SK-N-SH (cell line): ENCODE measurements at regions not wholly inside any gene's neighbourhood (a gene's known extent, or its start where the extent isn't known, plus 50 kb on each side); places are given as distances from the start of the nearest gene placed in this dataset.
A peak's percentile ranks its signal among the peaks of the same experiment; 100 is the strongest.

ENCODE experiments used
- CTCF ChIA-PET: fragments of 300-600, 350-600 bp; formaldehyde crosslinking; extraction: SDS; loops from one replicate; lab custom pipeline; 2021; lab: Yijun Ruan, JAX
- POLR2A ChIA-PET: fragments of 350-600 bp; sonication (Branson Sonifier 250); formaldehyde crosslinking; extraction: SDS; loops from one replicate; lab custom pipeline; 2020; ENCODE audit warnings: antibody characterized with exemption, inconsistent platforms; lab: Yijun Ruan, JAX
- DNase-seq: peaks from one replicate; pipeline ENCODE4 v3.0.0; 2012
- H2AFZ ChIP-seq: fragments of 200-600 bp; sonication (generic); 2 replicates; pipeline ENCODE4 v1.8.1; 2016; ENCODE audit warnings: antibody characterized with exemption, mild to moderate bottlenecking, low read depth
- H3F3A ChIP-seq: fragments of 200-600 bp; sonication (generic); replicated peaks from 2 replicates; pipeline ENCODE3; 2016; ENCODE audit warnings: antibody characterized with exemption, mild to moderate bottlenecking; ENCODE audit not compliant: insufficient read depth
- H3K27ac ChIP-seq, 2 experiments: fragments of 200-500 bp in 1 of 2; fragments of 200-600 bp in 1 of 2; sonication (Bioruptor generic) in 1 of 2; sonication (generic), shearing (Covaris generic) in 1 of 2; 2 replicates each; pipeline versions ENCODE4 v1.5.1 to v1.6.1; 2014 to 2016; ENCODE audit warnings: low read depth in 2 of 2, inconsistent platforms in 1 of 2, low read length in 1 of 2, mild to moderate bottlenecking in 1 of 2, mixed read lengths in 1 of 2
- H3K27me3 ChIP-seq: fragments of 200-600 bp; sonication (generic), shearing (Covaris generic); 2 replicates; pipeline ENCODE4 v1.6.1; 2016; ENCODE audit warnings: mixed run types; ENCODE audit not compliant: insufficient read depth
- H3K36me3 ChIP-seq, 2 experiments: fragments of 200-500 bp in 1 of 2; fragments of 200-600 bp in 1 of 2; sonication (Bioruptor generic) in 1 of 2; sonication (generic) in 1 of 2; replicated peaks in 1 of 2; 2 replicates each; pipeline versions ENCODE3 to v1.5.1; 2014 to 2016; ENCODE audit warnings: low read length in 1 of 2, mild to moderate bottlenecking in 1 of 2; ENCODE audit not compliant: insufficient read depth in 2 of 2, control insufficient read depth in 1 of 2
- H3K4me1 ChIP-seq, 2 experiments: fragments of 200-500 bp in 1 of 2; fragments of 200-600 bp in 1 of 2; sonication (Bioruptor generic) in 1 of 2; sonication (generic), shearing (Covaris generic) in 1 of 2; 2 replicates each; pipeline versions ENCODE4 v1.5.1 to v1.6.1; 2014 to 2016; ENCODE audit warnings: low read depth in 1 of 2, low read length in 1 of 2, mixed run types in 1 of 2; ENCODE audit not compliant: insufficient read depth in 2 of 2, control insufficient read depth in 1 of 2
- H3K4me2 ChIP-seq: fragments of 200-600 bp; sonication (generic), shearing (Covaris generic); 2 replicates; pipeline ENCODE4 v1.6.1; 2017; ENCODE audit warnings: mixed run types
- H3K4me3 ChIP-seq, 2 experiments: fragments of 200-500 bp in 1 of 2; fragments of 200-600 bp in 1 of 2; sonication (Bioruptor generic) in 1 of 2; sonication (generic), shearing (Covaris generic) in 1 of 2; 2 replicates each; pipeline versions ENCODE4 v1.5.1 to v1.8.1; 2014 to 2016; ENCODE audit warnings: low read depth in 2 of 2, inconsistent platforms in 1 of 2, low read length in 1 of 2, mild to moderate bottlenecking in 1 of 2, mixed read lengths in 1 of 2, moderate library complexity in 1 of 2
- H3K79me2 ChIP-seq: fragments of 200-600 bp; sonication (generic); 2 replicates; pipeline ENCODE4 v1.8.1; 2017; ENCODE audit warnings: mild to moderate bottlenecking; ENCODE audit not compliant: insufficient read depth
- H3K9ac ChIP-seq: fragments of 200-600 bp; sonication (generic); 2 replicates; pipeline ENCODE4 v1.6.1; 2017; ENCODE audit warnings: mixed run types
- H3K9me2 ChIP-seq: fragments of 200-600 bp; sonication (generic); 2 replicates; pipeline ENCODE4 v1.6.1; 2017; ENCODE audit warnings: mixed run types
- H3K9me3 ChIP-seq: fragments of 200-600 bp; sonication (generic); 2 replicates; pipeline ENCODE4 v1.6.1; 2017; ENCODE audit warnings: mixed run types, mild to moderate bottlenecking, moderate library complexity
- H4K20me1 ChIP-seq: fragments of 200-600 bp; sonication (generic); 2 replicates; pipeline ENCODE4 v1.6.1; 2017; ENCODE audit warnings: mild to moderate bottlenecking, mixed run types; ENCODE audit not compliant: insufficient read depth
- CHD2 ChIP-seq: fragments of 150-350 bp; IDR thresholded peaks from 2 replicates; pipeline ENCODE4 v1.6.1; 2018; ENCODE audit warnings: low read length; ENCODE audit not compliant: partially characterized antibody
- ELF1 ChIP-seq: IDR thresholded peaks from 2 replicates; pipeline ENCODE4 v1.4.0; 2012
- EP300 ChIP-seq, 2 experiments: IDR thresholded peaks; 2 replicates each; pipeline versions ENCODE4 v1.4.0 to v1.6.1; 2012; ENCODE audit warnings: borderline replicate concordance in 1 of 2, low read depth in 1 of 2, low read length in 1 of 2
- EZH2phosphoT487 ChIP-seq: fragments of 200-600 bp; sonication (generic); IDR thresholded peaks from 2 replicates; pipeline ENCODE4 v1.6.1; 2017; ENCODE audit warnings: low read depth, mixed run types, mild to moderate bottlenecking, antibody characterized with exemption, moderate library complexity, borderline replicate concordance
- FOSL2 ChIP-seq: IDR thresholded peaks from 2 replicates; pipeline ENCODE4 v1.4.0; 2012; ENCODE audit warnings: low read depth, mild to moderate bottlenecking, moderate library complexity, borderline replicate concordance
- FOXJ3 ChIP-seq: sonication (generic); formaldehyde crosslinking; IDR thresholded peaks from 2 replicates; pipeline ENCODE4 v1.5.1; 2020; ENCODE audit warnings: mild to moderate bottlenecking, missing genetic modification reagents
- FOXM1 ChIP-seq: IDR thresholded peaks from 2 replicates; pipeline ENCODE4 v1.4.0; 2012; ENCODE audit warnings: low read depth, mild to moderate bottlenecking
- GABPA ChIP-seq: IDR thresholded peaks from 2 replicates; pipeline ENCODE4 v1.4.0; 2012; ENCODE audit warnings: low read depth, mild to moderate bottlenecking
- GATA2 ChIP-seq: sonication (generic); formaldehyde crosslinking; IDR thresholded peaks from 2 replicates; pipeline ENCODE4 v1.5.0; 2020; ENCODE audit warnings: mild to moderate bottlenecking, missing genetic modification reagents
- IRF3 ChIP-seq: fragments of 150-350 bp; IDR thresholded peaks from 2 replicates; pipeline ENCODE4 v1.6.1; 2016; ENCODE audit warnings: mild to moderate bottlenecking, low read depth, low read length
- JUND ChIP-seq: IDR thresholded peaks from 2 replicates; pipeline ENCODE4 v1.4.0; 2012
- MAX ChIP-seq: IDR thresholded peaks from 2 replicates; pipeline ENCODE4 v1.4.0; 2012; ENCODE audit warnings: low read depth
- MEF2A ChIP-seq: IDR thresholded peaks from 2 replicates; pipeline ENCODE4 v1.4.0; 2012; ENCODE audit warnings: low read depth, borderline replicate concordance
- MXI1 ChIP-seq: IDR thresholded peaks from 2 replicates; pipeline ENCODE4 v1.6.1; 2012; ENCODE audit warnings: mild to moderate bottlenecking, low read depth, low read length, improper control_type of control experiment
- NRF1 ChIP-seq: IDR thresholded peaks from 2 replicates; pipeline ENCODE4 v1.6.1; 2012; ENCODE audit warnings: low read depth, mild to moderate bottlenecking, low read length
- POLR2AphosphoS5 ChIP-seq: IDR thresholded peaks from 2 replicates; pipeline ENCODE4 v1.6.1; 2012; ENCODE audit warnings: low read depth, low read length
- RAD21 ChIP-seq: IDR thresholded peaks from 2 replicates; pipeline ENCODE4 v1.6.1; 2012; ENCODE audit warnings: mild to moderate bottlenecking, low read length
- RCOR1 ChIP-seq: fragments of 150-350 bp; IDR thresholded peaks from 2 replicates; pipeline ENCODE4 v1.6.1; 2017; ENCODE audit warnings: antibody characterized with exemption, low read length
- RXRA ChIP-seq: IDR thresholded peaks from 2 replicates; pipeline ENCODE4 v1.4.0; 2012; ENCODE audit warnings: low read depth, mild to moderate bottlenecking, borderline replicate concordance
- SIN3A ChIP-seq: IDR thresholded peaks from 2 replicates; pipeline ENCODE4 v1.6.1; 2012; ENCODE audit warnings: low read depth, mild to moderate bottlenecking, low read length, moderate library complexity, borderline replicate concordance
- SMC3 ChIP-seq: IDR thresholded peaks from 2 replicates; pipeline ENCODE4 v1.6.1; 2012; ENCODE audit warnings: low read depth, low read length, improper control_type of control experiment
- TAF1 ChIP-seq: IDR thresholded peaks from 2 replicates; pipeline ENCODE4 v1.6.1; 2012; ENCODE audit warnings: low read depth, mild to moderate bottlenecking, low read length, moderate library complexity, borderline replicate concordance
- TCF12 ChIP-seq: IDR thresholded peaks from 2 replicates; pipeline ENCODE4 v1.4.0; 2012
- TEAD4 ChIP-seq: IDR thresholded peaks from 2 replicates; pipeline ENCODE4 v1.4.0; 2012; ENCODE audit warnings: mild to moderate bottlenecking, borderline replicate concordance; ENCODE audit not compliant: insufficient read depth
- USF2 ChIP-seq: fragments of 150-350 bp; IDR thresholded peaks from 2 replicates; pipeline ENCODE4 v1.6.1; 2017; ENCODE audit warnings: antibody characterized with exemption, low read length, low read depth, borderline replicate concordance
- YY1 ChIP-seq: IDR thresholded peaks from 2 replicates; pipeline ENCODE4 v1.4.0; 2012; ENCODE audit warnings: low read depth, mild to moderate bottlenecking
- ZBTB33 ChIP-seq: IDR thresholded peaks from 2 replicates; pipeline ENCODE4 v1.4.0; 2012; ENCODE audit warnings: low read depth, borderline replicate concordance
- WGBS: methylation state at CpG from one replicate; pipeline ENCODE4 v1.1.6; 2017; ENCODE audit warnings: low lambda C conversion rate; 5-methylcytosine and 5-hydroxymethylcytosine counted together
- TF ChIP-seq, protein P1 (sequence below): IDR thresholded peaks from 2 replicates; pipeline ENCODE4; 2012
- TF ChIP-seq, protein P2 (sequence below): IDR thresholded peaks from 2 replicates; pipeline ENCODE4 v1.4.0; 2012; ENCODE audit warnings: low read depth, borderline replicate concordance

DNA sequence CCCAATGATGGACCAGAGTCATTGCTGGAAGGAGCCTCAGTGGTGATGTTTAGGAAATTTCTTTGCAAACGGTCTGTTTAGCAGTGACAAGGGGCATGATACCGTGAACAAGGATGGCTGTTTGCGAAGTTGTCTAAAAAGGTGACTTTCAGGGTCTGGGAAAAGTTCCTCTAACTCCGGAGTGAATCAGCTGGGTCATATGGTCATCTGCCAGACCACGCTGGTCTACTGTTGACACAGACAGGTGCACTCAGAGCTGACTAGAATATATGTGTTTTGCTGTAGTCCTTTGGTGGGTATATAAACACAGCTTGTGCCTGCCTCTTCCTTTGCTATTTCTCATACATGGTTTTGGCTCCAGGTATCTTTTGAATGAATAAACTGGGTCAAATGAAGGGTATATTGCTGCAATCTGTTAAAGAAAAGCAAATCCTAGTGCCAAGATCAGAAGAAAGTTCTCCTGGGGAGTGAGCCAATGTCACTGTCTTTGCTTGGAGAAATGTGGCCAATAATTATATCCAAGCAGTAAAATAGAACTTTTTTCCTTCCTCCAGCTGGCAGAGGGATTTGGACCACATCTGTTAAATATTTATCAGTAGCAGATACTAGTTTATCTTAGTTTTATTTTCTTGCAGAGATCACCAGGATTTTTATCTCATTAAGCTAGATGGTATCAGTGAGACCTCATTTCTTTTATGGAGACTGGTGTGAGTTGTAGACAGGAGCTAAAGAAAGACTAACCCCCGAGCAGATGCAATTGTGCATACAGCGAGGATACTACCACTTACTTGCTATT, 286.0 kb downstream of the TRIB2 start:
- Histone ChIP-seq H3K4me3 (no peak overlapping the region), H4K20me1 (no peaks in the 10 kb centered on the region), H3K27ac (no peak overlapping the region; a peak in 2 of 4 replicates), H3K79me2 (no peaks in the 10 kb centered on the region), H3K27me3 (no peaks in the 10 kb centered on the region), H3K9ac (no peak overlapping the region), H3F3A (peaks cover 12% of the 10 kb centered on the region), H2AFZ (no peak overlapping the region), H3K4me2 (no peak overlapping the region), H3K9me2 (no peaks in the 10 kb centered on the region), H3K4me1 (peaks cover 25 to 42% of the 10 kb centered on the region in 2 experiments), H3K9me3 (no peaks in the 10 kb centered on the region), H3K36me3 (no peaks in the 10 kb centered on the region)
- POLR2A ChIA-PET = interaction anchor here (0.9 to 1.2 kb wide), 2 partner anchors 282 to 286 kb away, joined by 3 read pairs; partner anchors contain the start of gene TRIB2
- 89% methylated on average over 7 of the region's 7 CpGs for WGBS
- CTCF ChIA-PET = interaction anchor here (0.8 to 10.6 kb wide), 12 partner anchors 12 to 1225 kb away, joined by 3 to 153 read pairs (median 6); partner anchors contain the start of gene TRIB2
- DNase-seq = no peak
- TF ChIP-seq MXI1 (no peak), EP300 (IDR thresholded peaks at IDR 0.05; ENCODE audit: borderline replicate concordance in 1 of 2, low read depth in 1 of 2, low read length in 1 of 2) (peak in 1 of 2 experiments; percentile 76; a peak in 1 of 4 replicates), POLR2AphosphoS5 (no peak), RAD21 (no peak; the same call in 1 of the 2 replicates), GABPA (no peak), FOXJ3 (CRISPR knock-in tag) (no peak), TAF1 (no peak), EZH2phosphoT487 (no peak), ZBTB33 (no peak), JUND (no peak), SIN3A (no peak), ELF1 (no peak), NRF1 (no peak), FOSL2 (no peak), RCOR1 (peak; percentile 30; the same call in 1 of the 2 replicates), TCF12 (peak; percentile 37; the same call in 1 of the 2 replicates), USF2 (no peak), YY1 (no peak), CHD2 (no peak), RXRA (no peak), MEF2A (no peak), IRF3 (no peak), MAX (no peak), FOXM1 (no peak), TEAD4 (no peak), GATA2 (CRISPR knock-in tag) (peak; percentile 49; the same call in 1 of the 2 replicates), SMC3 (no peak)
- TF ChIP-seq, protein P1, sequence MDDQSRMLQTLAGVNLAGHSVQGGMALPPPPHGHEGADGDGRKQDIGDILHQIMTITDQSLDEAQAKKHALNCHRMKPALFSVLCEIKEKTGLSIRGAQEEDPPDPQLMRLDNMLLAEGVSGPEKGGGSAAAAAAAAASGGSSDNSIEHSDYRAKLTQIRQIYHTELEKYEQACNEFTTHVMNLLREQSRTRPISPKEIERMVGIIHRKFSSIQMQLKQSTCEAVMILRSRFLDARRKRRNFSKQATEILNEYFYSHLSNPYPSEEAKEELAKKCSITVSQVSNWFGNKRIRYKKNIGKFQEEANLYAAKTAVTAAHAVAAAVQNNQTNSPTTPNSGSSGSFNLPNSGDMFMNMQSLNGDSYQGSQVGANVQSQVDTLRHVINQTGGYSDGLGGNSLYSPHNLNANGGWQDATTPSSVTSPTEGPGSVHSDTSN = no peak
- TF ChIP-seq, protein P2, sequence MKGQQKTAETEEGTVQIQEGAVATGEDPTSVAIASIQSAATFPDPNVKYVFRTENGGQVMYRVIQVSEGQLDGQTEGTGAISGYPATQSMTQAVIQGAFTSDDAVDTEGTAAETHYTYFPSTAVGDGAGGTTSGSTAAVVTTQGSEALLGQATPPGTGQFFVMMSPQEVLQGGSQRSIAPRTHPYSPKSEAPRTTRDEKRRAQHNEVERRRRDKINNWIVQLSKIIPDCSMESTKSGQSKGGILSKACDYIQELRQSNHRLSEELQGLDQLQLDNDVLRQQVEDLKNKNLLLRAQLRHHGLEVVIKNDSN = no peak
